C4-2B (cell line): ENCODE measurements at regions not wholly inside any gene's neighbourhood (a gene's known extent, or its start where the extent isn't known, plus 50 kb on each side); places are given as distances from the start of the nearest gene placed in this dataset.

ENCODE experiments used
- ZFX ChIP-seq: fragments of 450-650 bp; IDR thresholded peaks from 2 replicates; pipeline ENCODE4 v1.6.1; 2017
- TF ChIP-seq, protein P1 (sequence below): fragments of 450-650 bp; conservative IDR thresholded peaks from 2 replicates; pipeline ENCODE4 v1.5.1; 2017; ENCODE audit warnings: mild to moderate bottlenecking

DNA sequence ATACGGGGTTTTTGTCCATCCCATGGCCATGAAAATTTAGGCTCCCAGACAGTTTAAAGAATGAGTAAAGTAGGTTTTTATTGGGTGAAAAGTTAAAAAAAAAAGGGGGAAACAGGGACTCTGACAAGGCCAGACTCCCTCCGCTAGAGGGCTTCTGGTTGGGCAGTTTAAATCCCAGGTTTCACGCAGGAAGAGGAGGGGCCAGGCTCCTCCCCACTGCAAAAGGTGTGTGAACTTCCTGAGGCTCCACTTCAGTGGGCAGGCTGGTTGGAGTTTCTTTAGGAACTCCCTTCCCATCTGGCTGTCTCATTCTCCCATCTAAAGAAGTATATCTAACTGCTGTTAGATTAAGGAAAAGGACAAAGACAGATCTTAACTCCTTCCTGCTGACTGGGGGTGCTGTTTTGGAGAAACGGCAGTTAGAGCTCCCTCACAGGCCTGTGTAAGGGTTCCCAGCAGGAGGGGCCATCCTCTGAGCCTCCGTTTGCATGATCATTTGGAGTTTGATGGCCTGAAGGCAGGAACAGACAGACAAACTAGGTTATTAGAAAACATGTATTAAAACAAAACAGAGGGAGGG, 1160.7 kb downstream of the CNTNAP5 start:
- TF ChIP-seq, protein P1, sequence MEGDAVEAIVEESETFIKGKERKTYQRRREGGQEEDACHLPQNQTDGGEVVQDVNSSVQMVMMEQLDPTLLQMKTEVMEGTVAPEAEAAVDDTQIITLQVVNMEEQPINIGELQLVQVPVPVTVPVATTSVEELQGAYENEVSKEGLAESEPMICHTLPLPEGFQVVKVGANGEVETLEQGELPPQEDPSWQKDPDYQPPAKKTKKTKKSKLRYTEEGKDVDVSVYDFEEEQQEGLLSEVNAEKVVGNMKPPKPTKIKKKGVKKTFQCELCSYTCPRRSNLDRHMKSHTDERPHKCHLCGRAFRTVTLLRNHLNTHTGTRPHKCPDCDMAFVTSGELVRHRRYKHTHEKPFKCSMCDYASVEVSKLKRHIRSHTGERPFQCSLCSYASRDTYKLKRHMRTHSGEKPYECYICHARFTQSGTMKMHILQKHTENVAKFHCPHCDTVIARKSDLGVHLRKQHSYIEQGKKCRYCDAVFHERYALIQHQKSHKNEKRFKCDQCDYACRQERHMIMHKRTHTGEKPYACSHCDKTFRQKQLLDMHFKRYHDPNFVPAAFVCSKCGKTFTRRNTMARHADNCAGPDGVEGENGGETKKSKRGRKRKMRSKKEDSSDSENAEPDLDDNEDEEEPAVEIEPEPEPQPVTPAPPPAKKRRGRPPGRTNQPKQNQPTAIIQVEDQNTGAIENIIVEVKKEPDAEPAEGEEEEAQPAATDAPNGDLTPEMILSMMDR: no peak
- no peak for TF ChIP-seq ZFX
